Fibroblast of villous mesenchyme (primary cell): ENCODE measurements at regions not wholly inside any gene's neighbourhood (a gene's known extent, or its start where the extent isn't known, plus 50 kb on each side); places are given as distances from the start of the nearest gene placed in this dataset.

Experiments
- DNase-seq: peaks from one replicate; pipeline ENCODE4 v3.0.0-alpha.2; 2010; ENCODE audit warnings: low read depth
- H3K4me3 ChIP-seq: 2 replicates; pipeline ENCODE4 v1.5.1; 2011; ENCODE audit warnings: low read depth, mild to moderate bottlenecking, low read length
- CTCF ChIP-seq: IDR thresholded peaks from 2 replicates; pipeline ENCODE4 v1.5.1; 2012; ENCODE audit warnings: low read depth, mild to moderate bottlenecking, low read length; ENCODE audit not compliant: insufficient read depth

- H3K4me3 ChIP-seq = no peak overlapping the region
- no peak for DNase-seq
- no peak for TF ChIP-seq CTCF
These were observed 55.9 kb upstream of the VWC2 start for GRCh38 chr7:49717547-49717946.

- TF ChIP-seq CTCF = no peak
- DNase-seq = no peak
- H3K4me3 ChIP-seq = no peak overlapping the region
These were observed 54.7 kb upstream of the VWC2 start for GRCh38 chr7:49718760-49719159.

GRCh38 chr7:49721441-49721840, 52.0 kb upstream of the VWC2 start:
- DNase-seq = no peak
- no peak for TF ChIP-seq CTCF
- H3K4me3 ChIP-seq = no peak overlapping the region
